AG20443 (cell line): ENCODE measurements at regions not wholly inside any gene's neighbourhood (a gene's known extent, or its start where the extent isn't known, plus 50 kb on each side); places are given as distances from the start of the nearest gene placed in this dataset.
A peak's percentile ranks its signal among the peaks of the same experiment; 100 is the strongest.
"Not testable (repeated sequence)": the region's sequence is repeated elsewhere in the genome, so short reads cannot be mapped to it uniquely, and the experiment has no call there.

ENCODE experiments used
- DNase-seq: peaks from one replicate; pipeline ENCODE4 v3.0.0; 2012; ENCODE audit warnings: low spot score, mixed read lengths

- no peak for DNase-seq
These were observed 280.1 kb upstream of the RGS17 start for GRCh38 chr6:153411070-153411648.

- no peak for DNase-seq
These were observed 274.8 kb upstream of the RGS17 start for GRCh38 chr6:153405931-153406330.

GRCh38 chr6:153401751-153402150 is 270.7 kb upstream of the RGS17 start:
- no peak for DNase-seq

- no peak for DNase-seq
These were observed 261.1 kb upstream of the RGS17 start for GRCh38 chr6:153392156-153392555.

- no peak for DNase-seq
These were observed 242.8 kb upstream of the RGS17 start for GRCh38 chr6:153373869-153374268.

GRCh38 chr6:153368131-153368530 is 237.0 kb upstream of the RGS17 start:
- DNase-seq, result no peak

GRCh38 chr6:153367021-153367420 is 235.9 kb upstream of the RGS17 start:
- DNase-seq, result no peak

- no peak for DNase-seq
These were observed 226.3 kb upstream of the RGS17 start for GRCh38 chr6:153357391-153357790.

GRCh38 chr6:153340568-153340967 is 209.5 kb upstream of the RGS17 start:
- DNase-seq, result no peak

GRCh38 chr6:153334121-153334520 is 203.0 kb upstream of the RGS17 start:
- DNase-seq, result no peak

- DNase-seq, result not testable (repeated sequence)
These were observed 200.1 kb upstream of the RGS17 start for GRCh38 chr6:153331221-153331620.

GRCh38 chr6:153328194-153328593 is 197.1 kb upstream of the RGS17 start:
- no peak for DNase-seq

- DNase-seq, result no peak
These were observed 194.6 kb upstream of the RGS17 start for GRCh38 chr6:153325661-153326060.

GRCh38 chr6:153312634-153313033 is 181.6 kb upstream of the RGS17 start:
- DNase-seq, result peak; percentile 6

- DNase-seq, result no peak
These were observed 178.6 kb upstream of the RGS17 start for GRCh38 chr6:153309651-153310050.

GRCh38 chr6:153302133-153302532 is 171.1 kb upstream of the RGS17 start:
- DNase-seq, result no peak

- DNase-seq, result no peak
These were observed 170.5 kb upstream of the RGS17 start for GRCh38 chr6:153301602-153302001.

- not testable (repeated sequence) for DNase-seq
These were observed 151.4 kb upstream of the RGS17 start for GRCh38 chr6:153282456-153282855.

GRCh38 chr6:153275997-153276396 is 144.9 kb upstream of the RGS17 start:
- no peak for DNase-seq

GRCh38 chr6:153272201-153272980 is 141.3 kb upstream of the RGS17 start:
- no peak for DNase-seq

- no peak for DNase-seq
These were observed 132.4 kb upstream of the RGS17 start for GRCh38 chr6:153263489-153263888.

- DNase-seq, result no peak
These were observed 120.2 kb upstream of the RGS17 start for GRCh38 chr6:153251326-153251725.

- DNase-seq, result no peak
These were observed 106.6 kb upstream of the RGS17 start for GRCh38 chr6:153237670-153238069.
